ENCODE measurements at regions not wholly inside any gene's neighbourhood (a gene's known extent, or its start where the extent isn't known, plus 50 kb on each side); places are given as distances from the start of the nearest gene placed in this dataset.

DNA sequence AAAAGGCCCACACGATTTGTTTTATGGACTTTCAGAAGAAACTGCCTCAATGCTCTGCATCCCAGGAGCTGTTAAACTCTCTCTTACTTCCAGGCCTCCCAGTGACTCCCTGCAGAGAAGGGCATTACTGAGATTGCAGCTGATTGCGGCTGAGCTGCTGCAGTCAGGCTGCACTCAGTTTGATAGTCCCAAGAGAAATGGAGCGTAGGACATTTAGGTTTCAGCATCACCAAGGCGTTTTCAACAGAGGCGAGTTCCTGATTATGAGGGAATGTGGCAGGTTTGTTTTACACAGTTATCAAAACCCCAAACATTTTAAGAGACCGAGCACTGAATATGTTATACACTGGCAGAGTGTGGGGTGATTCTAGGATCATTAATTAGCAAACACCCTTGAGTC, 145.6 kb downstream of the TBX18 start:
- TF ChIP-seq CHD1 (IDR thresholded peaks at IDR 0.05; ENCODE audit: low read length): no peak
- TF ChIP-seq, protein P1, sequence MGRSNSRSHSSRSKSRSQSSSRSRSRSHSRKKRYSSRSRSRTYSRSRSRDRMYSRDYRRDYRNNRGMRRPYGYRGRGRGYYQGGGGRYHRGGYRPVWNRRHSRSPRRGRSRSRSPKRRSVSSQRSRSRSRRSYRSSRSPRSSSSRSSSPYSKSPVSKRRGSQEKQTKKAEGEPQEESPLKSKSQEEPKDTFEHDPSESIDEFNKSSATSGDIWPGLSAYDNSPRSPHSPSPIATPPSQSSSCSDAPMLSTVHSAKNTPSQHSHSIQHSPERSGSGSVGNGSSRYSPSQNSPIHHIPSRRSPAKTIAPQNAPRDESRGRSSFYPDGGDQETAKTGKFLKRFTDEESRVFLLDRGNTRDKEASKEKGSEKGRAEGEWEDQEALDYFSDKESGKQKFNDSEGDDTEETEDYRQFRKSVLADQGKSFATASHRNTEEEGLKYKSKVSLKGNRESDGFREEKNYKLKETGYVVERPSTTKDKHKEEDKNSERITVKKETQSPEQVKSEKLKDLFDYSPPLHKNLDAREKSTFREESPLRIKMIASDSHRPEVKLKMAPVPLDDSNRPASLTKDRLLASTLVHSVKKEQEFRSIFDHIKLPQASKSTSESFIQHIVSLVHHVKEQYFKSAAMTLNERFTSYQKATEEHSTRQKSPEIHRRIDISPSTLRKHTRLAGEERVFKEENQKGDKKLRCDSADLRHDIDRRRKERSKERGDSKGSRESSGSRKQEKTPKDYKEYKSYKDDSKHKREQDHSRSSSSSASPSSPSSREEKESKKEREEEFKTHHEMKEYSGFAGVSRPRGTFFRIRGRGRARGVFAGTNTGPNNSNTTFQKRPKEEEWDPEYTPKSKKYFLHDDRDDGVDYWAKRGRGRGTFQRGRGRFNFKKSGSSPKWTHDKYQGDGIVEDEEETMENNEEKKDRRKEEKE (IDR thresholded peaks at IDR 0.05; ENCODE audit: borderline replicate concordance in 1 of 2, control insufficient read depth in 1 of 2, low read depth in 2 of 2, low read length in 1 of 2): no peak
- no peak for TF ChIP-seq STAT5B (CRISPR knock-in tag; IDR thresholded peaks at IDR 0.05)
- TF ChIP-seq, protein P2, sequence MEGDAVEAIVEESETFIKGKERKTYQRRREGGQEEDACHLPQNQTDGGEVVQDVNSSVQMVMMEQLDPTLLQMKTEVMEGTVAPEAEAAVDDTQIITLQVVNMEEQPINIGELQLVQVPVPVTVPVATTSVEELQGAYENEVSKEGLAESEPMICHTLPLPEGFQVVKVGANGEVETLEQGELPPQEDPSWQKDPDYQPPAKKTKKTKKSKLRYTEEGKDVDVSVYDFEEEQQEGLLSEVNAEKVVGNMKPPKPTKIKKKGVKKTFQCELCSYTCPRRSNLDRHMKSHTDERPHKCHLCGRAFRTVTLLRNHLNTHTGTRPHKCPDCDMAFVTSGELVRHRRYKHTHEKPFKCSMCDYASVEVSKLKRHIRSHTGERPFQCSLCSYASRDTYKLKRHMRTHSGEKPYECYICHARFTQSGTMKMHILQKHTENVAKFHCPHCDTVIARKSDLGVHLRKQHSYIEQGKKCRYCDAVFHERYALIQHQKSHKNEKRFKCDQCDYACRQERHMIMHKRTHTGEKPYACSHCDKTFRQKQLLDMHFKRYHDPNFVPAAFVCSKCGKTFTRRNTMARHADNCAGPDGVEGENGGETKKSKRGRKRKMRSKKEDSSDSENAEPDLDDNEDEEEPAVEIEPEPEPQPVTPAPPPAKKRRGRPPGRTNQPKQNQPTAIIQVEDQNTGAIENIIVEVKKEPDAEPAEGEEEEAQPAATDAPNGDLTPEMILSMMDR (IDR thresholded peaks at IDR 0.05 in 2 of 3, conservative IDR thresholded peaks at IDR 0.05 in 1 of 3; ENCODE audit: insufficient read depth in 2 of 3, low read depth in 1 of 3, low read length in 3 of 3): no peak
- no peak for TF ChIP-seq ZNF24 (IDR thresholded peaks at IDR 0.05)
- TF ChIP-seq POLR2AphosphoS5 (IDR thresholded peaks at IDR 0.05; ENCODE audit: control insufficient read depth, insufficient read depth, low read depth, low read length): no peak
- TF ChIP-seq, protein P3, sequence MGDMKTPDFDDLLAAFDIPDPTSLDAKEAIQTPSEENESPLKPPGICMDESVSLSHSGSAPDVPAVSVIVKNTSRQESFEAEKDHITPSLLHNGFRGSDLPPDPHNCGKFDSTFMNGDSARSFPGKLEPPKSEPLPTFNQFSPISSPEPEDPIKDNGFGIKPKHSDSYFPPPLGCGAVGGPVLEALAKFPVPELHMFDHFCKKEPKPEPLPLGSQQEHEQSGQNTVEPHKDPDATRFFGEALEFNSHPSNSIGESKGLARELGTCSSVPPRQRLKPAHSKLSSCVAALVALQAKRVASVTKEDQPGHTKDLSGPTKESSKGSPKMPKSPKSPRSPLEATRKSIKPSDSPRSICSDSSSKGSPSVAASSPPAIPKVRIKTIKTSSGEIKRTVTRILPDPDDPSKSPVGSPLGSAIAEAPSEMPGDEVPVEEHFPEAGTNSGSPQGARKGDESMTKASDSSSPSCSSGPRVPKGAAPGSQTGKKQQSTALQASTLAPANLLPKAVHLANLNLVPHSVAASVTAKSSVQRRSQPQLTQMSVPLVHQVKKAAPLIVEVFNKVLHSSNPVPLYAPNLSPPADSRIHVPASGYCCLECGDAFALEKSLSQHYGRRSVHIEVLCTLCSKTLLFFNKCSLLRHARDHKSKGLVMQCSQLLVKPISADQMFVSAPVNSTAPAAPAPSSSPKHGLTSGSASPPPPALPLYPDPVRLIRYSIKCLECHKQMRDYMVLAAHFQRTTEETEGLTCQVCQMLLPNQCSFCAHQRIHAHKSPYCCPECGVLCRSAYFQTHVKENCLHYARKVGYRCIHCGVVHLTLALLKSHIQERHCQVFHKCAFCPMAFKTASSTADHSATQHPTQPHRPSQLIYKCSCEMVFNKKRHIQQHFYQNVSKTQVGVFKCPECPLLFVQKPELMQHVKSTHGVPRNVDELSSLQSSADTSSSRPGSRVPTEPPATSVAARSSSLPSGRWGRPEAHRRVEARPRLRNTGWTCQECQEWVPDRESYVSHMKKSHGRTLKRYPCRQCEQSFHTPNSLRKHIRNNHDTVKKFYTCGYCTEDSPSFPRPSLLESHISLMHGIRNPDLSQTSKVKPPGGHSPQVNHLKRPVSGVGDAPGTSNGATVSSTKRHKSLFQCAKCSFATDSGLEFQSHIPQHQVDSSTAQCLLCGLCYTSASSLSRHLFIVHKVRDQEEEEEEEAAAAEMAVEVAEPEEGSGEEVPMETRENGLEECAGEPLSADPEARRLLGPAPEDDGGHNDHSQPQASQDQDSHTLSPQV (IDR thresholded peaks at IDR 0.05): no peak

Data from K562 (cell line).